ENCODE measurements at regions not wholly inside any gene's neighbourhood (a gene's known extent, or its start where the extent isn't known, plus 50 kb on each side); places are given as distances from the start of the nearest gene placed in this dataset.
"Not testable (repeated sequence)": the region's sequence is repeated elsewhere in the genome, so short reads cannot be mapped to it uniquely, and the experiment has no call there.

GRCh38 chr2:114354199-114354598, 88.2 kb upstream of the DPP10 start:
- TF ChIP-seq TAF1 (IDR thresholded peaks at IDR 0.05; ENCODE audit: borderline replicate concordance, low read depth, low read length) (no peak), POLR2AphosphoS5 (IDR thresholded peaks at IDR 0.05; ENCODE audit: low read depth, low read length) (no peak), POLR2A (IDR thresholded peaks at IDR 0.05; ENCODE audit: low read depth, low read length) (no peak)
- DNase-seq (ENCODE audit: insufficient read length) (no peak), FAIRE-seq (no peak)

- no peak for FAIRE-seq
- TF ChIP-seq POLR2AphosphoS5 (IDR thresholded peaks at IDR 0.05; ENCODE audit: low read depth, low read length) = no peak
- no peak for TF ChIP-seq TAF1 (IDR thresholded peaks at IDR 0.05; ENCODE audit: borderline replicate concordance, low read depth, low read length)
- TF ChIP-seq POLR2A (IDR thresholded peaks at IDR 0.05; ENCODE audit: low read depth, low read length) = no peak
- no peak for DNase-seq (ENCODE audit: insufficient read length)
Measured at GRCh38 chr2:114368705-114369104, 73.7 kb upstream of the DPP10 start.

GRCh38 chr2:114371721-114372120, 70.7 kb upstream of the DPP10 start:
- FAIRE-seq; DNase-seq (ENCODE audit: insufficient read length): not testable (repeated sequence)

- TF ChIP-seq POLR2A (IDR thresholded peaks at IDR 0.05; ENCODE audit: low read depth, low read length) (no peak), TAF1 (IDR thresholded peaks at IDR 0.05; ENCODE audit: borderline replicate concordance, low read depth, low read length) (no peak), POLR2AphosphoS5 (IDR thresholded peaks at IDR 0.05; ENCODE audit: low read depth, low read length) (no peak)
- DNase-seq (ENCODE audit: insufficient read length) = no peak
- FAIRE-seq = no peak
Measured at GRCh38 chr2:114373591-114373990, 68.8 kb upstream of the DPP10 start.

DNA sequence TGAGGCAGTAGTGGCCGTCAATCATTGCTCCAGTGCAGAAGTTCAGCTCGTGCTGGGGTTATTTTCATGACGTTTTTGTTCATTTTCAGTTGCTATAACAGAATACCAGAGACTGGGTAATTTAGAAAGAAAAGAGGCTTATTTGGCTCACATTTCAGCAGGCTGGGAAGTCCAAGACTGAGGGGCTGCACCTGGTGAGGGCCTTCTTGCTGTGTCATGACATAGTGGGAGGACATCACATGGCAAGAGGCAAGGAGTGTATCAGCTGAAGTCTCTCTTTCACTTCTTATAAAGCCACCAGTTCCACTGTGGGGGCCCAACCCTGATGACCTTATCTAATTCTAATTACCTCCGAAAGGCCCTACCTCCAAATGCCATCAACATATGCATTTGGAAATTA, 58.0 kb upstream of the DPP10 start:
- FAIRE-seq (no peak), DNase-seq (ENCODE audit: insufficient read length) (no peak)
- TF ChIP-seq TAF1 (IDR thresholded peaks at IDR 0.05; ENCODE audit: borderline replicate concordance, low read depth, low read length) = no peak
- no peak for TF ChIP-seq POLR2A (IDR thresholded peaks at IDR 0.05; ENCODE audit: low read depth, low read length)
- TF ChIP-seq POLR2AphosphoS5 (IDR thresholded peaks at IDR 0.05; ENCODE audit: low read depth, low read length) = no peak

DNA sequence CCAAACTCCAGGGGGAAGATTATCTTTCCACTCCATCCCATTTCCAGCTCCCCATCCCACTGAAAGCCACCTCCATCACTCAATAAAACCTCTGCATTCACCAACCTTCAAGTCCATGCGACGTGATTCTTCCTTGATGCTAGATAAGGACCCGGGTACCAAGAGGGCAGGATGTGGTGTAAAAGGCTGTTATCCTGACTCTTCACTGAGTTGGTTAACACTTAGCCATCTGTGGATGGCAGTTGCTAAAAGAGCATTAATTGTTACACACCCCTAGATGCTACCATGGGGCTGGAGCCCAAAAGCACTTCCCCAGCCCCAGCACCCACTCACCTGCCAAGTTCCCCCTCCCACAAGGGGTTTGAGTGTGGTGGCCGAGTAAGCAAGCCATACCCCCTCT, 53.4 kb upstream of the DPP10 start:
- DNase-seq (ENCODE audit: insufficient read length) (no peak), FAIRE-seq (no peak)
- TF ChIP-seq POLR2AphosphoS5 (IDR thresholded peaks at IDR 0.05; ENCODE audit: low read depth, low read length) = no peak
- no peak for TF ChIP-seq TAF1 (IDR thresholded peaks at IDR 0.05; ENCODE audit: borderline replicate concordance, low read depth, low read length)
- no peak for TF ChIP-seq POLR2A (IDR thresholded peaks at IDR 0.05; ENCODE audit: low read depth, low read length)

Measured in GM12892 (cell line).